Gastroesophageal sphincter (tissue), 3 donors: ENCODE measurements at regions not wholly inside any gene's neighbourhood (a gene's known extent, or its start where the extent isn't known, plus 50 kb on each side); places are given as distances from the start of the nearest gene placed in this dataset.

Experiments used
- POLR2A ChIP-seq, 2 donors: fragments of 450-650 bp; IDR thresholded peaks; one replicate each; pipeline ENCODE4 v1.6.1; 2017; ENCODE audit warnings: antibody characterized with exemption in 2 of 2, mild to moderate bottlenecking in 2 of 2, moderate library complexity in 1 of 2
- TF ChIP-seq, protein P1 (sequence below), 4 experiments: fragments of 200-600 bp in 2 of 4; fragments of 450-650 bp in 2 of 4; sonication (generic) in 1 of 4; IDR thresholded peaks; one replicate each; pipeline ENCODE4 v1.5.1; 2017 to 2019; ENCODE audit warnings: antibody characterized with exemption in 4 of 4, mild to moderate bottlenecking in 2 of 4, moderate library complexity in 2 of 4

DNA sequence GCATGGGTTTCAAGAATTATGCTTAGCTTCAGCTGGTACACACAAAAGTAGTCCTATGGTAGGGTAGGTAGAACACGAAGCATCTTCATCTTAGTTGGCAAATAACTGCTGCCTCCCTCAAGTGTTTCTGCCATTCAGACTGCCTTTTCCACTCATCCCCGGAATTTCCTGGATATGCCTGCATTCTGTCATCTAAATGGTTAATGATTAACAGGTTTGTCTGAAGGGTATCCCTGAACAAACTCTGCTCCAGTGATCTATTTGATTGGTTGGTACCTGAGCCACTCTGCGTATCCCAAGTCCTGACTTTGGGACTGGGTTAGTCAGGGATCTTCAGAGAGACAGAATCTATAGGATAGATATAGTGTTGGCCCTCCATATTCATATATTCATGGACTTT, 272.3 kb upstream of the RAG2 start:
- no peak for TF ChIP-seq POLR2A (IDR thresholded peaks at IDR 0.05)
- TF ChIP-seq, protein P1, sequence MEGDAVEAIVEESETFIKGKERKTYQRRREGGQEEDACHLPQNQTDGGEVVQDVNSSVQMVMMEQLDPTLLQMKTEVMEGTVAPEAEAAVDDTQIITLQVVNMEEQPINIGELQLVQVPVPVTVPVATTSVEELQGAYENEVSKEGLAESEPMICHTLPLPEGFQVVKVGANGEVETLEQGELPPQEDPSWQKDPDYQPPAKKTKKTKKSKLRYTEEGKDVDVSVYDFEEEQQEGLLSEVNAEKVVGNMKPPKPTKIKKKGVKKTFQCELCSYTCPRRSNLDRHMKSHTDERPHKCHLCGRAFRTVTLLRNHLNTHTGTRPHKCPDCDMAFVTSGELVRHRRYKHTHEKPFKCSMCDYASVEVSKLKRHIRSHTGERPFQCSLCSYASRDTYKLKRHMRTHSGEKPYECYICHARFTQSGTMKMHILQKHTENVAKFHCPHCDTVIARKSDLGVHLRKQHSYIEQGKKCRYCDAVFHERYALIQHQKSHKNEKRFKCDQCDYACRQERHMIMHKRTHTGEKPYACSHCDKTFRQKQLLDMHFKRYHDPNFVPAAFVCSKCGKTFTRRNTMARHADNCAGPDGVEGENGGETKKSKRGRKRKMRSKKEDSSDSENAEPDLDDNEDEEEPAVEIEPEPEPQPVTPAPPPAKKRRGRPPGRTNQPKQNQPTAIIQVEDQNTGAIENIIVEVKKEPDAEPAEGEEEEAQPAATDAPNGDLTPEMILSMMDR (IDR thresholded peaks at IDR 0.05) = no peak
